ENCODE measurements at regions not wholly inside any gene's neighbourhood (a gene's known extent, or its start where the extent isn't known, plus 50 kb on each side); places are given as distances from the start of the nearest gene placed in this dataset.

DNA sequence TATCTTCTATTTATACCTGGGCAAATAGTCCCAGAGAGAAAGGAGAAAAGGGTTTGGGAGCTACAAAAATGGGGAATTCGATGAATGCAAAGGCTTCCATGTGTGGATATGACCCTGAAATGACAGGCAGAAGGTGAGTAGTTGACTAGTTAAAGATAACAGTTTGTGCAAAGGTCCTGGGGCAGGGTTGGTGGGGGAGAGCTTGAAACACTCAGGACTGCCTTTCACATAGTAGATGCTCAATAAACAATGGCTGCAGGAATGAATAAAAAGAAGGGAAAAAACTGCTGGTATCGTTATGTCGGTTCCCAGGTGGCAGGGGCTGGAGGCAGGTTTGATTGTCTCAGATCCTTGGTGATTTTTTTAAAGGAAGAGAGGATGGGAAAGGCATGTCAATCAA, 445.5 kb downstream of the HAPSTR1 start:
- no peak for DNase-seq

- DNase-seq, result no peak
These were observed 447.9 kb downstream of the HAPSTR1 start for GRCh38 chr16:9539346-9539745.

- DNase-seq, result no peak
These were observed 450.3 kb downstream of the HAPSTR1 start for GRCh38 chr16:9541723-9542122.

DNA sequence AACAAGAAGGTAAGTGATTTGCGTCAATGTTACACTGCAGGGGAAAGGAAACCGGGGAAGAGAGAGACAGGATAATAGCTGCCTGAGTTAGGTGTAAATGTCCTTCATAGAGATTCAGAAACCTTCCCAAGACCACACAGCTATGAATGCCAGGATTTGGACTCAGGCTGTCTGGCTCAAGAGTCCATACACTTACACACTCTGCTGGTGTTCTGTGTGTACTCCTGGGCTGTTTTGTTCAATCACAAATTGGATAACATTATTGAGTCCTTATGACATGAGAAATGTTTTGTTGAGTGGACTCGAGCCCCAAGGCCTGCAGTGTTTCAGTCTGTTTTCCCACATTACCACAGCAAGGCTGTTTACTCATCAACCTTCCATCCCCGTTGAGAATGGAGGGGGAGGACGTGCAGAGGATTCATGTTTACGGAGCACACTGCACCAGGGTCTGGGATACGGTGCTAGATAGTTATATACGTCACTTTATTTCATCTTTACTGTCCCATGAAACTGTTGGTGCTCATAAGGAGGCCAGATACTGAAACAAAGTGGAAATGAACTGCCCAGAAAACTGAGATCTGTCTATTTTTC, 450.8 kb downstream of the HAPSTR1 start:
- no peak for DNase-seq

DNA sequence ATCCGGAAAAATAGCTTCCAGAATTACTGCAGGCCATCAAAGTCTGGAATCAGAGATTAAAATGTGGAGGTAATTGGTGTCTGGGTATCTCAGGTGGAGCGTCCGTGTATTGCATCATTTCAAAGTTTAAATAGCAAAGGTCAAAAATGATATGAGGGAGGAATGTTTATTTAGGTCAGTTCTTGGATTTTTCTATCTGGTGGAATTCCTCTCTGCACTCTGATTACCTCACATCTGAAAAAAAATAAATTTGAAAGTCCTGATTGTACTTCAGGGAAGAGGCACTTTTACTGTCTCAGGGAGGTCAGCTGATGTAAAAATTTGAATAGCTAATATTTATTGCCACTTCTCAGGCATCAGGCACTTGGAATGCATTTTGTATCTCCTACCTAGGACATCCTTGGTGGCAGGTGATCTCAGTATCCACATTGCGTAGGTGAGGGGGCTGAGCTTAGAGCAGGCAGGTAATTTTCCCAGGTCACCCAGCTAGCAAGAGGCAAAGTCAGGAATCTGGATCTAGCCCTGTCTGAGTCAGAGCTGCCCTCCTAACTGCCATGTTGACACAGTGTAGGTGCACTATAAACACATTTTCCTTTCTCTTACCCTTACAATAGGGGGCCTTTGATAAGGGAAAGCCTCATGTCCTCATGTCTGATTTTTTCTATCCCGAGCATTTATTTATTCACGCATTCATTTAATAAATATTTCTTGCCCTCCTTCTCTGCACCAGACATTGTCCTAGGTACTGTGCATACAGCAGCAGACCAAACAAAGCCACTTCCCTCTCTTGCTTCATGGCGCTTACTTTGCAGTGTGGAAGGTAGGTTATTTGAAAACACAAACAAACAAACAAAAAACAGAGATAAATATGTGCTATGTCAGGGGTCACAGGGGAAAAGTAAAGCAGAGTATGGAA, 454.3 kb downstream of the HAPSTR1 start:
- DNase-seq, result no peak

- DNase-seq, result no peak
These were observed 455.0 kb downstream of the HAPSTR1 start for GRCh38 chr16:9546438-9546786.

- DNase-seq, result no peak
These were observed 458.0 kb downstream of the HAPSTR1 start for GRCh38 chr16:9549487-9549886.

GRCh38 chr16:9555051-9555450, 463.6 kb downstream of the HAPSTR1 start:
- DNase-seq, result no peak

GRCh38 chr16:9556949-9557665, 465.7 kb downstream of the HAPSTR1 start:
- no peak for DNase-seq

DNA sequence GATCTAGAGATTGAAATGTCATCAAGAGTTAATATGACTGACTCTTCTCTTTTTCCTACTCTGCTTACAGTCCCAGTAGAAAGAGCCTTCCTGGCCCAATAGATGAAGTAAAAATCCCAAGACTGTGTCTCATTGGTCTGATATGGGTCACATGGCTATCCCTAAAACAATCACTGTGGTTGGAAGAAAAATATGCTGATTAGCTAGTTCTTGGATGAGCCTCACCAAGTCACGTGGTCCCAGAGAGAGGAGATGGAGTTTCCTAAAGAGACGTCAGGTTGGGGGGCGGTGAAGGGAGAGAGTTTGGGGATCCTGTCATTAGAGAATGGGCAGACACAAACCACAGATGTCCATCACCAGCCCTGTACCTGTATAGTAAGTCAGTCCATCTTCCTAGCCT, 466.3 kb downstream of the HAPSTR1 start:
- no peak for DNase-seq

DNA sequence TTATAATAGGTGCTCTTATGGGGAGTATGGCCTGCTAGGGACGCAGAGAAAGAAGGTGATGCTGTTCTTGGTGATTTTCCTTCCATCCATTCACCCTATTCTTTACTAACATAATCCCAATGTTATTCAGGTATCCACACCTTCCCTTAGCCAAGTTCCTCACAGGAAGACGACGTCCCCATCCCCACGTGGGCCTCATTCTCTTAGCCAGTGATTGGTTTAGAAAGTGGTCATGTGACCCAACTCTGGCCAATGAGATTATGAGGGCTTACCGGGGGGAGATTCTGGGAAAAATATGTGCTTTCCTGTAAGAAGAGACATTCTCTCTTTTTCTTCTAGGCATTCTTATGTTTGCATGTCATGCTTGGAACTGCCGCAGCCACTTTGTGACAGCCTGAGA, 474.7 kb downstream of the HAPSTR1 start:
- no peak for DNase-seq

- no peak for DNase-seq
These were observed 476.2 kb downstream of the HAPSTR1 start for GRCh38 chr16:9567666-9568065.

DNA sequence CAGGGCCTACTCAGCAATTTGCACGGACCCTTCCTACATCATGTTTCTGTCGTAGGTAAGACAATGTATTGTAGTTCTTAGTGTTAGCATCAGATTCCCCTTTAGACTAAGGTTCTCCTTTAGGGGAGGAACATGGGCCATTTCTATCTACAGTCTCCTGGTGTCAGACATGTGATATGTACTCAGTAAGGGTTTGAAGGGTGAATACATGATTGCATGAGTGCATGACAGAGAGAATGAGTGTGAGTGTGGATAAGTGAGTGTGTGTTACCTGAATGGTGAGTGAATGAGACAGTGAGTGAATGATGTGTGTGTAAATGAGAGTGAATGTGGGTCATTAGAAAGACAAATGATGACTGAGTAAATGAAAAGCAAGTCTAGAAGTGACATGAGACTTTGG, 476.8 kb downstream of the HAPSTR1 start:
- DNase-seq, result no peak

GRCh38 chr16:9570521-9570920, 479.1 kb downstream of the HAPSTR1 start:
- no peak for DNase-seq

GRCh38 chr16:9578459-9578858, 487.0 kb downstream of the HAPSTR1 start:
- no peak for DNase-seq

DNA sequence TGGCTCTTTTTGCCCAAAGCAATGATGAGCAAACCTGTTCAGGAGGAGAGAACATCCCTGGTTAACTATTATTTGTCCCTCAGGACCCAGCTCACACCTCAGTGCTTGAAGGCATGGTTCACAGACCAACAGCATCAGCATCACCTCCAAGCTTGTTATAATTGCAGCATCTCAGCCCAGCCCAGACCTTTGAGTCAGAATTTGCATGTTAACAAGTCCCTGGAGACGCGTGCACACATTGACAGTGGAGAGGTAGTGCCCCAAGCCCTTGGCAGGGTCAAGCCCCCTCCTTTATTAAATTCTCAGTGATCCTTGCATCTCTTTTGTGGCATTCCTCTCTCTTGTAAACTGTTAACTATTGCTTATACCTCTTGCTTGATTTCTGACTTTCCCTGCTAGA, 488.6 kb downstream of the HAPSTR1 start:
- no peak for DNase-seq

DNA sequence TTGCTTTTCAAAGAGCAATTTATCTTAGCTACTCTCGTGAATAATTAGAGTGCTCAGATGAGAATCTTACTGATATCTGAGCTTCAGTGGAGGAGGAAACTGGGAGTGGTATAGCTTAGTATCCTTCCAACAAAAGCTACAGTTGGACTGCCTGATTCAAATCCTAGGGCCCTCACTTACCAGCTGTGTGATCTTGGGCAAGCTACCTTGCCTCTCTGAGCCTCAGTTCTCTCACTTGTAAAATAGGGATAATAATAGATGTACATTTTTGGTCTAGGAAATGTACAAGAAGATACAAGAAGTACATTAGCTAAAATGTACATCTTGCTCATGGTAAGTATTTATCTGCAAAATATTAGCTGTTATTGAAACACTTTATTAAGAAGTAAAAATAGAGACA, 502.0 kb downstream of the HAPSTR1 start:
- no peak for DNase-seq

DNA sequence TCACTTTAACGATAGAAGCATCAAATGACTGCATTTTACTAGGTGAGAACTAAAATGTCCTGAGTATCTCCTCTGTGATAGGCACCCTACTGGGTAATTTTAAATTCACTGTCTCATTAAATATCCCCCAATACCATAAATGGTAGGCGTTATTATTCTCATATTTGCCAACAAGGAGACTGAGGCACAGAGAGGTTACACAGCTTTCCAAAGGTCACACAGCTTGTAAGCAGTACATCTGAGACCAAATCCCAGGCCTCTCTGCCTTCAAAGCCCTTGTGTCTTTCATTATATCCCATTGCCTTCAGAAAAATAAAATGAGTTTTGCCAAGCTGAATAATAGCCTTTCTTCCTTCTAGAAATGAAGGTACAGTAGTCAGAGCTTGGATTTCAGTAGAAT, 502.6 kb downstream of the HAPSTR1 start:
- DNase-seq, result no peak

DNA sequence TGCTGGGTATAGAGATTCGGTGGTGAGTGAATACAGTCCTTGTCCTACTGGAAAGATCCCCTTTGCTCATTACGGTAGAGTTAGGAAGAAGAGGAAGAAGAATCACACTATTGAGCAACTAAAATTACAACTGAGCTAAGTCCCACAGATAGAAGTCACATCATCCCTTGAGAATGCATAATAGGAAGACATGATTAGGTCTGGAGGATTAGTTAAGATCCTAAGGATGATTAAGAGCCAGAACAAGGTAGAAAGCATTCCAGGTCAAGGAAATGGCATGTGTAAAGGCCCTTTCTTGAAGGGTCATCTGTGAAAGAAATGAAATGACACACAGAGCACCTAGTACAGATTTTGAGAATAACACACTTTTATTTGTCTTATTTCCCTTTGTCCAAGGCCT, 503.5 kb downstream of the HAPSTR1 start:
- DNase-seq, result no peak

GRCh38 chr16:9595393-9595792, 503.9 kb downstream of the HAPSTR1 start:
- no peak for DNase-seq

GRCh38 chr16:9596788-9597187, 505.3 kb downstream of the HAPSTR1 start:
- no peak for DNase-seq

DNA sequence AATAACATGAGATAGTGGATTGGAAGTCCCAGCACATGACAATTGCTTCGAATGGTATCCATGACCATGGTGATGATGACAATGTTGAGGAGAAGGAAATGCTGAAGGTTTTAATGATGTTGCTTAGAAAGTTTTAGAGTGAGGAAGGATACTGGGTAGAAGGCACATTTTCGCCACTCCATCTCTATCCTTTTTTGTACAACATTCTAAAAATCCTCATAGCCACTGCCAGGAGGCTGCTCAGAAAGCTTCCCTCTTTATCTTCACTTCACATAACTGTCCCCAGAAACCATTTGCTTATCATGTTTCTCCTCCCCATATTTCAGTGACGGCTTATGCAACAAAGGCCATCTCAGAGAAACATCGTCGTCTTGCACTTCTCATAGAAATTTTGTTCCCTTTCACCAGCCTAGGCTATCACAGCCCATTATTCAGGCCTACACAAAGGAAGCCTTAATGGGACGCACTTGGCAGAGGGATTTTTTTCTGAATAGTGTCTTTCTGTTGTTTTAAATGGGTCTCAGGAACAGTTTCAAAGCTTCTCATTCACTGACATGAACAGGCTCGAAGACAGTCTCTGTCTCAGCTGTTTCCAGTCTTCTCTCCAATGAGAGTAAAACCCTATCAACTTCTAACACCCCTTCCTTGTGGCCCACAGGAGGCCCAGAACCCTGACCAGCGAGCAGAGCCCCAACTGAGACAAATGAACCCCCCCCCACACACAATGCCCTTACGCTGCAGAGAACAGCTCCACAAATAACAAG, 506.7 kb downstream of the HAPSTR1 start:
- no peak for DNase-seq

- no peak for DNase-seq
These were observed 507.3 kb downstream of the HAPSTR1 start for GRCh38 chr16:9598731-9599083.

All from NCI-H1436 (cell line).